HCT116 (cell line): ENCODE measurements at regions not wholly inside any gene's neighbourhood (a gene's known extent, or its start where the extent isn't known, plus 50 kb on each side); places are given as distances from the start of the nearest gene placed in this dataset.

Source experiments
- ATAC-seq: fragments of 200-7000 bp; cut with Tn5 transposase; 2 replicates; pipeline ENCODE4 v1.9.1; 2020; ENCODE audit warnings: mild to moderate bottlenecking, moderate library complexity
- BruUV-seq: library from RNA; stranded (reverse); fragments of 400-500 nt; replicated peaks from 2 replicates; lab custom pipeline; 2021; lab: Mats Ljungman, UMichigan
- CTCF ChIA-PET: fragments of 300-600 bp; sonication (Branson Sonifier 250); formaldehyde crosslinking; loops from one replicate; lab custom pipeline; 2021; ENCODE audit warnings: antibody characterized with exemption; lab: Charles Lee
- POLR2A ChIA-PET: fragments of 300-600, 350-600 bp; sonication (Branson Sonifier 250); formaldehyde crosslinking; loops from one replicate; lab custom pipeline; 2021; ENCODE audit warnings: antibody characterized with exemption; lab: Charles Lee
- RAD21 ChIA-PET, 2 experiments: fragments of 300-600 bp; sonication (Branson Sonifier 250); formaldehyde crosslinking; loops; one replicate each; lab custom pipeline; 2023; ENCODE audit warnings: low total read pairs in 2 of 2; ENCODE audit not compliant: uncharacterized antibody in 2 of 2, unreplicated experiment in 2 of 2, low non-redundant PET in 1 of 2; lab: Charles Lee
- DNase-seq: peaks from one replicate; pipeline ENCODE4 v3.0.0-alpha.2; 2010; ENCODE audit warnings: low read depth, low spot score
- H2AFZ ChIP-seq: fragments of 200-600 bp; shearing (Covaris generic), sonication (generic); 2 replicates; pipeline ENCODE4 v1.6.1; 2017; ENCODE audit warnings: low read depth, mixed run types, mixed read lengths, antibody characterized with exemption, low read length; ENCODE audit not compliant: poor library complexity, severe bottlenecking
- H3K27ac ChIP-seq: 2 replicates; pipeline ENCODE4 v1.5.1; 2012; ENCODE audit warnings: low read depth, low read length
- H3K27me3 ChIP-seq: fragments of 200-600 bp; sonication (generic); 2 replicates; pipeline ENCODE4 v1.6.1; 2016; ENCODE audit warnings: mixed run types, low read length, mixed read lengths; ENCODE audit not compliant: insufficient read depth
- H3K36me3 ChIP-seq, 2 experiments: fragments of 200-500 bp in 1 of 2; fragments of 200-600 bp in 1 of 2; sonication (Bioruptor generic) in 1 of 2; sonication (generic) in 1 of 2; 2 replicates each; pipeline versions ENCODE4 v1.5.1 to v1.6.1; 2014 to 2016; ENCODE audit warnings: low read length in 2 of 2, inconsistent platforms in 1 of 2, mixed read lengths in 1 of 2, mixed run types in 1 of 2; ENCODE audit not compliant: insufficient read depth in 2 of 2, control insufficient read depth in 1 of 2
- H3K4me1 ChIP-seq, 2 experiments: fragments of 200-600 bp in 1 of 2; sonication (generic) in 1 of 2; 2 replicates each; pipeline versions ENCODE4 v1.5.1 to v1.6.1; 2012 to 2017; ENCODE audit warnings: low read length in 2 of 2, inconsistent platforms in 1 of 2, mild to moderate bottlenecking in 1 of 2, mixed read lengths in 1 of 2, mixed run types in 1 of 2, moderate library complexity in 1 of 2; ENCODE audit not compliant: insufficient read depth in 2 of 2, control insufficient read depth in 1 of 2
- H3K4me2 ChIP-seq: fragments of 200-600 bp; sonication (generic); 2 replicates; pipeline ENCODE4 v1.6.1; 2017; ENCODE audit warnings: mixed run types, low read length, mixed read lengths
- H3K4me3 ChIP-seq, 2 experiments: fragments of 200-600 bp in 1 of 2; sonication (generic) in 1 of 2; replicated peaks in 1 of 2; 2 replicates each; pipeline ENCODE4 v1.5.1; 2011 to 2016; ENCODE audit warnings: low read length in 2 of 2, control low read depth in 1 of 2, low read depth in 1 of 2, mild to moderate bottlenecking in 1 of 2, mixed read lengths in 1 of 2, mixed run types in 1 of 2
- H3K79me2 ChIP-seq: fragments of 200-600 bp; sonication (generic); 2 replicates; pipeline ENCODE4 v1.6.1; 2017; ENCODE audit warnings: mild to moderate bottlenecking, mixed run types, low read length, moderate library complexity, mixed read lengths; ENCODE audit not compliant: insufficient read depth
- H3K9ac ChIP-seq: fragments of 200-600 bp; sonication (generic); 2 replicates; pipeline ENCODE4 v1.6.1; 2016; ENCODE audit warnings: low read length, mixed read lengths
- H3K9me2 ChIP-seq: fragments of 200-600 bp; sonication (generic), shearing (Covaris generic); 2 replicates; pipeline ENCODE4 v1.6.1; 2017; ENCODE audit warnings: mixed run types, mild to moderate bottlenecking, moderate library complexity; ENCODE audit not compliant: insufficient read depth
- H3K9me3 ChIP-seq, 2 experiments: fragments of 200-500 bp in 1 of 2; fragments of 200-600 bp in 1 of 2; sonication (Bioruptor generic) in 1 of 2; sonication (generic) in 1 of 2; 2 replicates each; pipeline ENCODE4 v1.6.1; 2014 to 2017; ENCODE audit warnings: low read length in 2 of 2, mixed read lengths in 2 of 2, inconsistent platforms in 1 of 2, low read depth in 1 of 2, mild to moderate bottlenecking in 1 of 2, mixed run types in 1 of 2, moderate library complexity in 1 of 2; ENCODE audit not compliant: control insufficient read depth in 1 of 2, insufficient read depth in 1 of 2
- H4K20me1 ChIP-seq: fragments of 200-600 bp; sonication (generic), shearing (Covaris generic); 2 replicates; pipeline ENCODE4 v1.6.1; 2017; ENCODE audit warnings: mixed run types, mild to moderate bottlenecking, moderate library complexity; ENCODE audit not compliant: insufficient read depth
- CBX3 ChIP-seq: IDR thresholded peaks from 2 replicates; pipeline ENCODE4 v1.6.1; 2012; ENCODE audit warnings: low read depth
- EGR1 ChIP-seq: IDR thresholded peaks from 2 replicates; pipeline ENCODE4 v1.6.1; 2012; ENCODE audit warnings: low read depth
- EZH2 ChIP-seq: fragments of 200-600 bp; sonication (generic); IDR thresholded peaks from 2 replicates; pipeline ENCODE4 v1.6.1; 2017; ENCODE audit warnings: antibody characterized with exemption, mixed run types
- MAX ChIP-seq: IDR thresholded peaks from 2 replicates; pipeline ENCODE4 v1.6.1; 2012
- POLR2A ChIP-seq: IDR thresholded peaks from 2 replicates; pipeline ENCODE4 v1.7.0; 2011; ENCODE audit warnings: borderline replicate concordance; ENCODE audit not compliant: insufficient read depth, insufficient read length; ENCODE audit errors: extremely low read depth
- SP1 ChIP-seq: IDR thresholded peaks from 2 replicates; pipeline ENCODE4 v1.6.1; 2012; ENCODE audit warnings: low read depth
- SRF ChIP-seq: IDR thresholded peaks from 2 replicates; pipeline ENCODE4 v1.6.1; 2012; ENCODE audit warnings: low read depth
- TCF7L2 ChIP-seq: IDR thresholded peaks from 2 replicates; pipeline ENCODE4 v1.7.0; 2011; ENCODE audit warnings: borderline replicate concordance, inconsistent platforms; ENCODE audit not compliant: insufficient read depth, insufficient read length; ENCODE audit errors: extremely low read depth
- YY1 ChIP-seq: IDR thresholded peaks from 2 replicates; pipeline ENCODE4 v1.6.1; 2011; ENCODE audit warnings: low read length, low read depth, moderate library complexity, mild to moderate bottlenecking; ENCODE audit not compliant: insufficient replicate concordance; ENCODE audit errors: extremely low read depth
- ZBTB33 ChIP-seq: IDR thresholded peaks from 2 replicates; pipeline ENCODE4 v1.6.1; 2011; ENCODE audit warnings: mild to moderate bottlenecking, low read length, moderate library complexity; ENCODE audit not compliant: insufficient replicate concordance; ENCODE audit errors: extremely low read depth
- ZFX ChIP-seq: fragments of 450-650 bp; IDR thresholded peaks from 2 replicates; pipeline ENCODE4 v1.6.1; 2017
- intact Hi-C: fragments of 100-400 bp; cut with micrococcal nuclease; formaldehyde crosslinking; loops from 2 replicates; pipeline ENCODE4 v1.10.0; 2022
- TF ChIP-seq, protein P1 (sequence below), 3 experiments: fragments of 200-600 bp in 1 of 3; sonication (generic) in 1 of 3; IDR thresholded peaks in 2 of 3; conservative IDR thresholded peaks in 1 of 3; 2 replicates each; pipeline ENCODE4 v1.5.1; 2012 to 2017; ENCODE audit warnings: low read depth in 2 of 3, low read length in 2 of 3, antibody characterized with exemption in 1 of 3, borderline replicate concordance in 1 of 3, control low read depth in 1 of 3, mild to moderate bottlenecking in 1 of 3, mixed read lengths in 1 of 3, mixed run types in 1 of 3, moderate library complexity in 1 of 3; ENCODE audit not compliant: insufficient read depth in 1 of 3
- TF ChIP-seq, protein P2 (sequence below): IDR thresholded peaks from 2 replicates; pipeline ENCODE4 v1.6.1; 2012; ENCODE audit warnings: low read depth

DNA sequence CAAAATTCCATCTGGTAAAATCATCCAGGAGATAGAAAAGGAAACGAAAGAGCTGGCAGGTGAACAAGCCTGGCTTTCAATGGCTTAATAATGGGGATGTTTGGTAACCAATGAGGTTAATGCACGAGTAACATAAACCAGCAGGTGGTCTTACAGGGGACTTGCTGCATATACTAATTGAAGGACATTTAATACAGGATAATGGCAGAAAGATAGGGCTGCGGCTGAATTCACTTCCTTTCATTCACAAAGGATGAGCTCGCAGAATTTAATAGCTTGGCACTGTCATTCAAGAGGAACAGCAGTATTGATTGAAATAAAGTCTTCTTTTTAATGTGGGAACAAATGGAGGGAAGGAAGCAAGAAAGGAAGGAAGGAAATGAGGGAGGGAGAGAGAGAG, 156.3 kb upstream of the RAI2 start (continued):
- no peak for TF ChIP-seq TCF7L2

GRCh38 chrX:18016941-18017340, 155.8 kb upstream of the RAI2 start:
- CTCF ChIA-PET, result no interaction called here
- no peaks in the 10 kb centered on the region for H3K36me3 ChIP-seq
- no peaks in the 10 kb centered on the region for H4K20me1 ChIP-seq
- H3K9ac ChIP-seq, result no peak overlapping the region
- TF ChIP-seq MAX (no peak), CBX3 (no peak), EZH2 (no peak), EGR1 (no peak), SRF (no peak), POLR2A (no peak), ZBTB33 (no peak), YY1 (no peak), ZFX (no peak), SP1 (no peak)
- TF ChIP-seq, protein P1, sequence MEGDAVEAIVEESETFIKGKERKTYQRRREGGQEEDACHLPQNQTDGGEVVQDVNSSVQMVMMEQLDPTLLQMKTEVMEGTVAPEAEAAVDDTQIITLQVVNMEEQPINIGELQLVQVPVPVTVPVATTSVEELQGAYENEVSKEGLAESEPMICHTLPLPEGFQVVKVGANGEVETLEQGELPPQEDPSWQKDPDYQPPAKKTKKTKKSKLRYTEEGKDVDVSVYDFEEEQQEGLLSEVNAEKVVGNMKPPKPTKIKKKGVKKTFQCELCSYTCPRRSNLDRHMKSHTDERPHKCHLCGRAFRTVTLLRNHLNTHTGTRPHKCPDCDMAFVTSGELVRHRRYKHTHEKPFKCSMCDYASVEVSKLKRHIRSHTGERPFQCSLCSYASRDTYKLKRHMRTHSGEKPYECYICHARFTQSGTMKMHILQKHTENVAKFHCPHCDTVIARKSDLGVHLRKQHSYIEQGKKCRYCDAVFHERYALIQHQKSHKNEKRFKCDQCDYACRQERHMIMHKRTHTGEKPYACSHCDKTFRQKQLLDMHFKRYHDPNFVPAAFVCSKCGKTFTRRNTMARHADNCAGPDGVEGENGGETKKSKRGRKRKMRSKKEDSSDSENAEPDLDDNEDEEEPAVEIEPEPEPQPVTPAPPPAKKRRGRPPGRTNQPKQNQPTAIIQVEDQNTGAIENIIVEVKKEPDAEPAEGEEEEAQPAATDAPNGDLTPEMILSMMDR (IDR thresholded peaks at IDR 0.05 in 2 of 3, conservative IDR thresholded peaks at IDR 0.05 in 1 of 3; ENCODE audit: borderline replicate concordance in 1 of 3, insufficient read depth in 1 of 3, low read depth in 2 of 3, low read length in 2 of 3), result no peak
- TF ChIP-seq, protein P2, sequence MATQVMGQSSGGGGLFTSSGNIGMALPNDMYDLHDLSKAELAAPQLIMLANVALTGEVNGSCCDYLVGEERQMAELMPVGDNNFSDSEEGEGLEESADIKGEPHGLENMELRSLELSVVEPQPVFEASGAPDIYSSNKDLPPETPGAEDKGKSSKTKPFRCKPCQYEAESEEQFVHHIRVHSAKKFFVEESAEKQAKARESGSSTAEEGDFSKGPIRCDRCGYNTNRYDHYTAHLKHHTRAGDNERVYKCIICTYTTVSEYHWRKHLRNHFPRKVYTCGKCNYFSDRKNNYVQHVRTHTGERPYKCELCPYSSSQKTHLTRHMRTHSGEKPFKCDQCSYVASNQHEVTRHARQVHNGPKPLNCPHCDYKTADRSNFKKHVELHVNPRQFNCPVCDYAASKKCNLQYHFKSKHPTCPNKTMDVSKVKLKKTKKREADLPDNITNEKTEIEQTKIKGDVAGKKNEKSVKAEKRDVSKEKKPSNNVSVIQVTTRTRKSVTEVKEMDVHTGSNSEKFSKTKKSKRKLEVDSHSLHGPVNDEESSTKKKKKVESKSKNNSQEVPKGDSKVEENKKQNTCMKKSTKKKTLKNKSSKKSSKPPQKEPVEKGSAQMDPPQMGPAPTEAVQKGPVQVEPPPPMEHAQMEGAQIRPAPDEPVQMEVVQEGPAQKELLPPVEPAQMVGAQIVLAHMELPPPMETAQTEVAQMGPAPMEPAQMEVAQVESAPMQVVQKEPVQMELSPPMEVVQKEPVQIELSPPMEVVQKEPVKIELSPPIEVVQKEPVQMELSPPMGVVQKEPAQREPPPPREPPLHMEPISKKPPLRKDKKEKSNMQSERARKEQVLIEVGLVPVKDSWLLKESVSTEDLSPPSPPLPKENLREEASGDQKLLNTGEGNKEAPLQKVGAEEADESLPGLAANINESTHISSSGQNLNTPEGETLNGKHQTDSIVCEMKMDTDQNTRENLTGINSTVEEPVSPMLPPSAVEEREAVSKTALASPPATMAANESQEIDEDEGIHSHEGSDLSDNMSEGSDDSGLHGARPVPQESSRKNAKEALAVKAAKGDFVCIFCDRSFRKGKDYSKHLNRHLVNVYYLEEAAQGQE, result no peak
- TF ChIP-seq, all 23 proteins: peak for 0
- no peak overlapping the region for H2AFZ ChIP-seq
- DNase-seq (no peak), ATAC-seq (no peak)
- H3K4me1 ChIP-seq, result no peaks in the 10 kb centered on the region
- intact Hi-C loops, result no loop called here
- no peaks in the 10 kb centered on the region for H3K9me2 ChIP-seq
- H3K9me3 ChIP-seq, result no peaks in the 10 kb centered on the region
- no peaks in the 10 kb centered on the region for H3K79me2 ChIP-seq
- no peak overlapping the region for H3K4me2 ChIP-seq
- no peak overlapping the region for H3K27ac ChIP-seq
- no TSS peak for BruUV-seq
- no peaks in the 10 kb centered on the region for H3K27me3 ChIP-seq
- RAD21 ChIA-PET, result no interaction called here
- POLR2A ChIA-PET, result no interaction called here
- no peak overlapping the region for H3K4me3 ChIP-seq
